GM12878 (cell line): ENCODE measurements at regions not wholly inside any gene's neighbourhood (a gene's known extent, or its start where the extent isn't known, plus 50 kb on each side); places are given as distances from the start of the nearest gene placed in this dataset.

Source experiments
- ATAC-seq: fragments of 200-7000 bp; cut with Tn5 transposase; 3 replicates; pipeline ENCODE4 v1.9.1; 2020; ENCODE audit warnings: mild to moderate bottlenecking, moderate library complexity
- BruUV-seq: library from RNA; stranded (reverse); fragments of 400-500 nt; replicated peaks from 2 replicates; lab custom pipeline; 2021; lab: Mats Ljungman, UMichigan
- CTCF ChIA-PET: fragments of 300-600 bp; sonication (Branson Sonifier 250); formaldehyde crosslinking; extraction: SDS; loops from one replicate; lab custom pipeline; 2021; ENCODE audit warnings: inconsistent platforms; lab: Yijun Ruan, JAX
- POLR2A ChIA-PET: fragments of 350-600 bp; formaldehyde crosslinking; extraction: SDS; loops from one replicate; lab custom pipeline; 2021; ENCODE audit warnings: inconsistent platforms; lab: Charles Lee
- RAD21 ChIA-PET: fragments of 300-600 bp; sonication (Branson Sonifier 250); formaldehyde crosslinking; loops from one replicate; lab custom pipeline; 2023; ENCODE audit warnings: antibody characterized with exemption; ENCODE audit not compliant: unreplicated experiment; lab: Charles Lee
- SMC1A ChIA-PET: fragments of 300-600 bp; sonication (Branson Sonifier 250); formaldehyde crosslinking; loops from one replicate; lab custom pipeline; 2023; ENCODE audit not compliant: unreplicated experiment, uncharacterized antibody; lab: Charles Lee
- DNase-seq: peaks from one replicate; pipeline ENCODE4 v3.0.0-alpha.2; 2011; ENCODE audit warnings: low read depth, low spot score
- FAIRE-seq: peaks from 3 replicates; lab custom pipeline; 2011; peaks lifted over from hg19 to GRCh38; lab: Jason Lieb, UNC
- H2AFZ ChIP-seq: 2 replicates; pipeline ENCODE4 v1.6.0; 2011; ENCODE audit warnings: low read depth, low read length, control low read depth; ENCODE audit not compliant: control insufficient read depth
- H3K27ac ChIP-seq: 2 replicates; pipeline ENCODE4 v1.5.1; 2011; ENCODE audit warnings: control low read depth; ENCODE audit not compliant: control insufficient read depth, insufficient read depth
- H3K27me3 ChIP-seq, 2 experiments: replicated peaks in 1 of 2; 2 replicates each; pipeline versions ENCODE4 v1.6.0 to v1.6.1; 2011; ENCODE audit warnings: low read length in 1 of 2; ENCODE audit not compliant: control insufficient read depth in 2 of 2, insufficient read depth in 2 of 2
- H3K36me3 ChIP-seq, 2 experiments: 2 replicates each; pipeline ENCODE4 v1.5.1; 2011; ENCODE audit warnings: low read length in 1 of 2; ENCODE audit not compliant: control insufficient read depth in 2 of 2, insufficient read depth in 2 of 2
- H3K4me1 ChIP-seq: 2 replicates; pipeline ENCODE4 v1.6.1; 2011; ENCODE audit warnings: mild to moderate bottlenecking, low read length, moderate library complexity, mixed read lengths; ENCODE audit not compliant: control insufficient read depth, insufficient read depth
- H3K4me2 ChIP-seq: 2 replicates; pipeline ENCODE4 v1.6.0; 2011; ENCODE audit warnings: control low read depth; ENCODE audit not compliant: control insufficient read depth, insufficient read depth
- H3K4me3 ChIP-seq: fragments of 200-600 bp; sonication (generic); 2 replicates; pipeline ENCODE4 v1.5.1; 2016
- H3K79me2 ChIP-seq: 2 replicates; pipeline ENCODE4 v1.6.0; 2011; ENCODE audit warnings: low read length; ENCODE audit not compliant: control insufficient read depth, insufficient read depth
- H3K9ac ChIP-seq: 2 replicates; pipeline ENCODE4 v1.8.0; 2011; ENCODE audit warnings: low read length, control low read depth, mixed read lengths; ENCODE audit not compliant: control insufficient read depth, insufficient read depth
- H3K9me3 ChIP-seq: replicated peaks from 3 replicates; pipeline ENCODE4 v1.5.1; 2011; ENCODE audit warnings: mild to moderate bottlenecking, low read length; ENCODE audit not compliant: control insufficient read depth, insufficient read depth
- H4K20me1 ChIP-seq: 2 replicates; pipeline ENCODE4 v1.6.0; 2011; ENCODE audit not compliant: control insufficient read depth, insufficient read depth
- EED ChIP-seq: sonication (generic); IDR thresholded peaks from 2 replicates; pipeline ENCODE4 v1.6.1; 2016; ENCODE audit warnings: antibody characterized with exemption, low read depth
- GABPA ChIP-seq: IDR thresholded peaks from 2 replicates; pipeline ENCODE4 v1.6.1; 2014; ENCODE audit warnings: antibody characterized with exemption, low read depth, mild to moderate bottlenecking, inconsistent platforms
- LARP7 ChIP-seq: fragments of 450-650 bp; IDR thresholded peaks from 2 replicates; pipeline ENCODE4 v1.6.1; 2017; ENCODE audit warnings: mild to moderate bottlenecking
- MYB ChIP-seq: fragments of 150-350 bp; IDR thresholded peaks from 2 replicates; pipeline ENCODE4 v1.6.1; 2014; ENCODE audit warnings: mild to moderate bottlenecking, low read depth, low read length, borderline replicate concordance
- NBN ChIP-seq: fragments of 450-650 bp; IDR thresholded peaks from 2 replicates; pipeline ENCODE4 v1.6.1; 2016
- SMAD5 ChIP-seq: IDR thresholded peaks from 2 replicates; pipeline ENCODE4 v1.6.1; 2016; ENCODE audit warnings: antibody characterized with exemption, low read depth
- SRF ChIP-seq, 2 experiments: IDR thresholded peaks; 2 replicates each; pipeline ENCODE4 v1.6.1; 2011; ENCODE audit warnings: low read depth in 2 of 2, low read length in 2 of 2, mild to moderate bottlenecking in 1 of 2, moderate library complexity in 1 of 2
- WGBS: methylation state at CpG from one replicate; pipeline ENCODE4 v1.1.6; 2016; ENCODE audit warnings: low lambda C conversion rate; ENCODE audit not compliant: insufficient replicate concordance, insufficient coverage; ENCODE audit errors: missing lambda C conversion rate; 5-methylcytosine and 5-hydroxymethylcytosine counted together
- in situ Hi-C: fragments of 300-500 bp; cut with MboI; formaldehyde crosslinking; loops from 9 replicates; pipeline ENCODE4 v1.14.3; 2018; ENCODE audit warnings: mixed read lengths
- intact Hi-C: fragments of 100-400 bp; cut with micrococcal nuclease; formaldehyde crosslinking; loops from one replicate; pipeline ENCODE4 v1.14.2; 2022; ENCODE audit not compliant: unreplicated experiment

GRCh38 chr1:209383422-209383821 is 200.1 kb upstream of the CAMK1G start (continued):
- TF ChIP-seq EED: no peak
- TF ChIP-seq SRF (IDR thresholded peaks at IDR 0.05; ENCODE audit: low read depth in 2 of 2, low read length in 2 of 2): no peak
- TF ChIP-seq NBN: no peak
- no peak for TF ChIP-seq MYB

- H3K4me2 ChIP-seq: no peak overlapping the region
- no peaks in the 10 kb centered on the region for H4K20me1 ChIP-seq
- no peaks in the 10 kb centered on the region for H3K79me2 ChIP-seq
- H3K36me3 ChIP-seq: no peaks in the 10 kb centered on the region
- DNase-seq (no peak), FAIRE-seq (no peak), ATAC-seq (no peak)
- TF ChIP-seq LARP7: no peak
- no peak for TF ChIP-seq GABPA
- TF ChIP-seq SMAD5: no peak
- 29% methylated on average over 5 of the region's 5 CpGs for WGBS
- intact Hi-C loops (no loop called here), in situ Hi-C loops (no loop called here)
- ChIA-PET RAD21 (interaction anchor here (1.0 kb wide), 1 partner anchor 21 kb away, joined by 3 read pairs; no protein-coding TSS in a partner anchor), POLR2A (no interaction called here), CTCF (interaction anchor here (0.6 to 1.7 kb wide), 5 partner anchors 12 to 732 kb away, joined by 3 to 7 read pairs (median 4); no protein-coding TSS in a partner anchor), SMC1A (interaction anchor here (1.2 to 1.5 kb wide), 5 partner anchors 9 to 182 kb away, joined by 3 to 6 read pairs (median 3); no protein-coding TSS in a partner anchor)
- H3K27me3 ChIP-seq: no peaks in the 10 kb centered on the region; a peak in 1 of 4 replicates
- no peak overlapping the region for H3K9ac ChIP-seq
- no peak overlapping the region for H3K4me3 ChIP-seq
- H2AFZ ChIP-seq: no peak overlapping the region
- BruUV-seq: no TSS peak
- no peaks in the 10 kb centered on the region for H3K4me1 ChIP-seq
- no peaks in the 10 kb centered on the region for H3K9me3 ChIP-seq
- no peak overlapping the region for H3K27ac ChIP-seq
These were observed 199.4 kb upstream of the CAMK1G start for GRCh38 chr1:209383907-209384709.
